HG03565 (cell line): ENCODE measurements at regions not wholly inside any gene's neighbourhood (a gene's known extent, or its start where the extent isn't known, plus 50 kb on each side); places are given as distances from the start of the nearest gene placed in this dataset.

Source experiments
- ATAC-seq: cut with Tn5 transposase; IDR thresholded peaks from one replicate; pipeline ENCODE4 v1.9.1; 2021; ENCODE audit warnings: mild to moderate bottlenecking, moderate library complexity; ENCODE audit not compliant: unreplicated experiment

GRCh38 chr10:78263521-78263988 is 229.9 kb downstream of the RPS24 start:
- ATAC-seq, result no peak

DNA sequence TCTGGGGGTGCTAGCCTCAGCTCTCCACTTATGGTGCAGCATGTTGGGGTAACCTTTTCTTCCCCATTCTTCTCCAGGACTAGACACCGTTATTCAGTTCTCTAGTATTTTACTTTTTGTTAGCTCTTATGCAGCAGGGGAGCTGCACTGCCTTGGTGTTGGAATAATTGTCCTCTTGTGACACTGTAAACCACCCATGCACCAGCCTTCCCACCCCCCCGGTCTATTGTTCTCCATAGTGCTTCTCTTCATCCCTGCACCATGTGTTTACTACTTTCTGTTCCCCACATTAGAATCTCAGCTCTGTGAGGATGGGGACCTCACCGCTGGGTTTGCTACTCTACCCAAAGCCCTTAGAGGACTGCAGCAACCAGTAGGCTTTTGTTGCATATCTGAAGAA is 230.7 kb downstream of the RPS24 start:
- ATAC-seq, result no peak

- no peak for ATAC-seq
These were observed 233.2 kb downstream of the RPS24 start for GRCh38 chr10:78266741-78267469.

- ATAC-seq, result no peak
These were observed 233.9 kb downstream of the RPS24 start for GRCh38 chr10:78267598-78267997.

- no peak for ATAC-seq
These were observed 235.4 kb downstream of the RPS24 start for GRCh38 chr10:78269060-78269459.

DNA sequence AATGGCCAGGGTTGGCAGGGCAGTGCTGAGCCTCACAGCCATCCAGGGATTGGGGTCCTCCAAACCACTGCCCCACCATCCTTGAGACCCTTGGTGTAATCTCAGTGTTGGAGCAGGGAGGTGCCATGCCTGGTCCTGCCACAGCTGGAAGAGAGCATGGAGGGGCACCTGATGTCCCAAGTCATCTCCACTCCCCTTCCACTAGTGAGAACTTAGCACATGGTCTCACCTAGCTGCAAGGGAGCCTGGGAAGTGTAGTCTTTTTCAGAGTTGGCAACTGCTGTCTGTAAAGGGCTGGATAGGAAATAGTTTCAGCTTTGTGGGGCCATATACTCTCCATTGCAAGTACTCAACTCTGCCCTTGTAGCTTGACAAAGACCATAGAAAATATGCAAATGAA is 238.7 kb downstream of the RPS24 start:
- no peak for ATAC-seq

- no peak for ATAC-seq
These were observed 240.8 kb downstream of the RPS24 start for GRCh38 chr10:78274491-78274890.

- ATAC-seq, result no peak
These were observed 242.5 kb downstream of the RPS24 start for GRCh38 chr10:78276139-78276538.

GRCh38 chr10:78277314-78278057 is 243.8 kb downstream of the RPS24 start:
- ATAC-seq, result no peak

- ATAC-seq, result no peak
These were observed 244.4 kb downstream of the RPS24 start for GRCh38 chr10:78278058-78278404.

GRCh38 chr10:78279756-78280155 is 246.1 kb downstream of the RPS24 start:
- no peak for ATAC-seq

GRCh38 chr10:78280604-78281003 is 246.9 kb downstream of the RPS24 start:
- no peak for ATAC-seq

GRCh38 chr10:78281627-78282026 is 248.0 kb downstream of the RPS24 start:
- no peak for ATAC-seq

- no peak for ATAC-seq
These were observed 249.5 kb downstream of the RPS24 start for GRCh38 chr10:78283069-78283682.

GRCh38 chr10:78284381-78284780 is 250.7 kb downstream of the RPS24 start:
- no peak for ATAC-seq

DNA sequence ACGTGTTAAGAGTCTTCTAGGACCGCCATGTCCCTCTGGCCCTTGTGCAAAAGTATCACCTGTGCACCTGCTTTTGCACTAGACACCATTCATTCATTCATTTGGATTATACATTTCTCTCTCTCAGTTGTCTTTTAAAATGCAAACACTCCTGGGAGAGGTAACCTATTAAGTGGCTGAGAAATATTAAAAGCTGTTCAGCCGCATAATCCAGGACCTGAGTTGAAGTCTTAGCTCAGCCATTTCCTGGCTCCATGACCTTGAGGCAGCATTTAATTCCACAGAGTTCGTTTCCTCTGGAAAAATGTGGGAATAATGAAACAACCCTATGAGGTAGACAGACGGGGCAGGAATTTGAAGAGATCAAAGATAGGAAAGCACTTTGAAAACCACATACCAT is 251.6 kb downstream of the RPS24 start:
- no peak for ATAC-seq

DNA sequence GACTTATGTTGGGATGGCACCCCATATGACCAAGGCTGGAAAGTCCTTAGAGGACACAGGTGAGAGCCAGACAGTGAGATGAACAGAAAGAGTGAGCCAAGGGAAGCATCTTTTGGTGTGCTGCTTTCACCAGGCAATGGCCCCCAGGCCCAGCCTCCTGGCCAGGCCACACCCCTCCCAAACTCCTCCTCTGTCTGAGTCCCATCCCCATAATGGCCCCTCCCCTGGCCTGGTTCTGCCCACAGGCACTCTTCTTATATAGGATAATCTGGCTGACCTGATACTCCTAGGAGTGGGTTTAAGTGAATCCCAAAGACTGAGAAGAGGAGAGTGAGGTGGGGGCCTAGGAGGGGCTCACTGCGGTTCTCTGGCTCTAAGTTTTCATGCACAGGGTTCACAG is 252.5 kb downstream of the RPS24 start:
- ATAC-seq, result no peak

DNA sequence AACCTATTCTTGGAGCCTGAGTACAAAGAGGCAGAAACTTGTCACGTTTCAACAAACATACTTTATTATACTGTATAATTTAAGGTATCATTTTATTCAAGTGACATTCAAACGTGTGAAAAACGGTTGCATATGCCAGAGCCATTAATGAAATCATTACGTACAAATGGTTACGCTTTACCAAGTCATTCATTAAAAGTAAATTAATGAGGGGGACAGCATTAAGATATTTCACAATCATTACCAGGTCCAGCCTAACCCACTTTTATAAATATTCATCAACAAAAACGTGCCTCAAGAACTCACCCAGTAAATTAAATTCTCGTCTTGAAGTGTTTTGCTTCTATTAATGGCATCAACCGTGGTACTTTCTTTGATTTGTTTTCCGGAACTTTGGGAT is 253.0 kb downstream of the RPS24 start:
- ATAC-seq, result no peak

- ATAC-seq, result no peak
These were observed 254.0 kb downstream of the RPS24 start for GRCh38 chr10:78287618-78288017.

GRCh38 chr10:78288663-78289062 is 255.0 kb downstream of the RPS24 start:
- ATAC-seq, result no peak

GRCh38 chr10:78290131-78290750 is 256.6 kb downstream of the RPS24 start:
- no peak for ATAC-seq

DNA sequence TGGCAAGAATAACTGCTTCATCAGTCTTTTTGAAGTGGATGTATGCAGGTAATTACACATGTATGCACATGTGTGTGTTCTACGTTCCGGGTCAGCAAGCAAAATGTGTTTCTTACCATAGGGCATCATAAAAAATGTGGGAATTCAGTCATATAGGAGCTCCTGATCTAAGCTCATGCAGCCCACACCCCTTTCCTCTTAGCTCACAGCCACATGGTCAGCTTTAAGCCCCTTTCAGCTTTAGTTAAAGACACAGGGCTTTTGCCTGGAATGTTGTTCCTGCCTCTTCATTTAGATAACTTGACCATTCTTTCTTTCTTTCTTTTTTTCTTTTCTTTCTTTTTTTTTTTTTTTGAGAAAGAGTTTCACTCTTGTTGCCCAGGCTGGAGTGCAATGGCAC is 258.1 kb downstream of the RPS24 start:
- no peak for ATAC-seq
